ENCODE measurements at regions not wholly inside any gene's neighbourhood (a gene's known extent, or its start where the extent isn't known, plus 50 kb on each side); places are given as distances from the start of the nearest gene placed in this dataset.
"Not testable (repeated sequence)": the region's sequence is repeated elsewhere in the genome, so short reads cannot be mapped to it uniquely, and the experiment has no call there.

- no peak for ATAC-seq
- H3K27me3 Mint-ChIP-seq: peaks cover 44% of the 10 kb centered on the region
- no peak for DNase-seq
Measured at GRCh38 chr10:117468665-117469064, 73.9 kb upstream of the EMX2 start.

GRCh38 chr10:117464176-117464575, 78.4 kb upstream of the EMX2 start:
- H3K27ac Mint-ChIP-seq: no peak overlapping the region
- H3K27me3 Mint-ChIP-seq: peaks cover 27% of the 10 kb centered on the region
- no peaks in the 10 kb centered on the region for H3K9me3 ChIP-seq (ENCODE audit: control insufficient read depth, low read length, poor library complexity, severe bottlenecking)
- no peaks in the 10 kb centered on the region for H3K36me3 Mint-ChIP-seq (ENCODE audit: low read depth)
- DNase-seq (no peak), ATAC-seq (no peak)
- H3K4me1 Mint-ChIP-seq: no peaks in the 10 kb centered on the region
- no peak overlapping the region for H3K4me3 Mint-ChIP-seq

More at GRCh38 chr10:117468665-117469064, 73.9 kb upstream of the EMX2 start:
- no peaks in the 10 kb centered on the region for H3K9me3 ChIP-seq (ENCODE audit: control insufficient read depth, low read length, poor library complexity, severe bottlenecking)
- Mint-ChIP-seq H3K4me1 (no peaks in the 10 kb centered on the region), H3K4me3 (no peak overlapping the region), H3K27ac (no peak overlapping the region), H3K36me3 (ENCODE audit: low read depth) (no peaks in the 10 kb centered on the region)

DNA sequence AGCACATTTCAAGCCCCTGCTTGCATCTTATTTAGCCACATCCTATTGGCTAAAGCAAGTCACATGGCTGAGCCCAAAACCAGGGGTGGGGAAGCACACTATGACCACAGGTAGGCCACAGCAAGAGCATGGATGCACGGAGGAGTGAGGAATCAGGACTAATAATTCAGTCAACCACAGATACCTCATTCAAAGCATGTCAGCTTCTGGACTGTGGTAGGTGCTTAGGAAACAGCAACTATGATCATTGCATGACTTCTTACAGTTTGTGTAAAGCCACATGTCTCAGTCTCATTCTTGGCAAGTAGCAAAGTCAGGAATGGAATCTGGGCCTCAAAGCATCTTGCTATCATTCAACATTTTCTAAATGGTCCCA, 79.0 kb upstream of the EMX2 start:
- DNase-seq (no peak), ATAC-seq (no peak)
- Mint-ChIP-seq H3K27me3 (peaks cover 34% of the 10 kb centered on the region), H3K4me3 (no peak overlapping the region), H3K27ac (no peak overlapping the region), H3K36me3 (ENCODE audit: low read depth) (no peaks in the 10 kb centered on the region), H3K4me1 (no peaks in the 10 kb centered on the region)
- H3K9me3 ChIP-seq (ENCODE audit: control insufficient read depth, low read length, poor library complexity, severe bottlenecking): no peaks in the 10 kb centered on the region

GRCh38 chr10:117462816-117463544, 79.6 kb upstream of the EMX2 start:
- DNase-seq: no peak
- Mint-ChIP-seq H3K27ac (no peak overlapping the region), H3K4me1 (no peaks in the 10 kb centered on the region), H3K27me3 (peaks cover 38% of the 10 kb centered on the region), H3K4me3 (no peak overlapping the region), H3K36me3 (ENCODE audit: low read depth) (no peaks in the 10 kb centered on the region)
- no peak for ATAC-seq
- no peaks in the 10 kb centered on the region for H3K9me3 ChIP-seq (ENCODE audit: control insufficient read depth, low read length, poor library complexity, severe bottlenecking)

DNA sequence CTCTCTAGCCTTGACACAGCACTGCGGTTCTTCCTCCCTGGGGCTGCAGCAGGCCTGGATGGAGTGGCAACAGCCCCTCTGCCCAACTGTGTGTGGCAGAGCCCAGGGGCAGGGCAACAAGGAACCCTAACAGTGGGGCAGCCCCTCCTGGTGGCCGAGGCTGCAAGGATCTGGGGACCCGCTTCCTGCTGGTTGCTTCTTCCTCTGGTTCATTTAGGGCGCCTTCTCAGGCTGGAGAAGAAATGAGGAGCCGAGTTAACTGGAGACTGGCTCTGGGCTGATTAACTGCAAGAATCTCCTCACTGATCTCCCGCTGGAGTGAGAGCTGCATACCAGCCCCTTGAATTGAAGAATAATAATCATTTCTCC, 80.1 kb upstream of the EMX2 start:
- DNase-seq: no peak

GRCh38 chr10:117461766-117462423, 80.7 kb upstream of the EMX2 start:
- DNase-seq: no peak
- H3K4me1 Mint-ChIP-seq: peaks cover 2% of the 10 kb centered on the region
- peaks cover 47% of the 10 kb centered on the region for H3K27me3 Mint-ChIP-seq
- H3K9me3 ChIP-seq (ENCODE audit: control insufficient read depth, low read length, poor library complexity, severe bottlenecking): no peaks in the 10 kb centered on the region
- H3K36me3 Mint-ChIP-seq (ENCODE audit: low read depth): peaks cover under 1% of the 10 kb centered on the region
- no peak overlapping the region for H3K27ac Mint-ChIP-seq
- no peak overlapping the region for H3K4me3 Mint-ChIP-seq
- no peak for ATAC-seq

More for the DNA sequence above, 80.1 kb upstream of the EMX2 start:
- H3K9me3 ChIP-seq (ENCODE audit: control insufficient read depth, low read length, poor library complexity, severe bottlenecking): no peaks in the 10 kb centered on the region
- Mint-ChIP-seq H3K36me3 (ENCODE audit: low read depth) (no peaks in the 10 kb centered on the region), H3K27me3 (peaks cover 42% of the 10 kb centered on the region), H3K4me1 (peaks cover 1% of the 10 kb centered on the region), H3K4me3 (no peak overlapping the region), H3K27ac (no peak overlapping the region)
- ATAC-seq: no peak

GRCh38 chr10:117460846-117461765, 81.4 kb upstream of the EMX2 start:
- Mint-ChIP-seq H3K4me3 (no peak overlapping the region), H3K36me3 (ENCODE audit: low read depth) (peaks cover 3% of the 10 kb centered on the region), H3K27ac (no peak overlapping the region), H3K4me1 (peaks cover 2% of the 10 kb centered on the region), H3K27me3 (peaks cover 48% of the 10 kb centered on the region)
- H3K9me3 ChIP-seq (ENCODE audit: control insufficient read depth, low read length, poor library complexity, severe bottlenecking): no peaks in the 10 kb centered on the region
- ATAC-seq (no peak), DNase-seq (no peak)

GRCh38 chr10:117458571-117458970, 83.3 kb upstream of the PDZD8 start:
- H3K27ac Mint-ChIP-seq: no peak overlapping the region
- peaks cover 2% of the 10 kb centered on the region for H3K4me1 Mint-ChIP-seq
- H3K9me3 ChIP-seq (ENCODE audit: control insufficient read depth, low read length, poor library complexity, severe bottlenecking): no peaks in the 10 kb centered on the region
- no peak overlapping the region for H3K4me3 Mint-ChIP-seq
- DNase-seq: no peak
- H3K27me3 Mint-ChIP-seq: peaks cover 56% of the 10 kb centered on the region
- peaks cover 3% of the 10 kb centered on the region for H3K36me3 Mint-ChIP-seq (ENCODE audit: low read depth)
- ATAC-seq: no peak

DNA sequence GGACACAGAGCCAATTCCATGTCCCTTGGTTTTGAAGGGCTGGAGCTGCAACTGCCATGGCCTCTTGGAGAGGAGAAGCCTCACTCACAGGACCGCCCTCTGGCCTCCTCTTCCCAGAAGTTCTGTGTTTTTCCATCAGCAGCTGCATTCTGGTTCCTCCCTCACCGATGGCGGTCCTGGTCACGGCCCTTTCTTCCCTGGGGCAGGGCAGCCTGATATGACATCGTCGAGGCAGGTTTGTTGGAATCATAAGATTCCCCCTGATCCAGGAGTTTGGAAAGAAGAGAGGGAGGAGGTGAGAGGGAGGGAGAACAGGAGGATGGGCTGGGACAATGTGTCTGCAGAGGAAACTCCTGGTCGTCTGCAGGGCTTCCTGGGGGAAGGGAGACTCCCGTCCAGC, 82.7 kb upstream of the PDZD8 start:
- Mint-ChIP-seq H3K27me3 (peaks cover 56% of the 10 kb centered on the region), H3K4me1 (peaks cover 2% of the 10 kb centered on the region), H3K36me3 (ENCODE audit: low read depth) (peaks cover 3% of the 10 kb centered on the region)

GRCh38 chr10:117457071-117457810, 82.0 kb upstream of the PDZD8 start:
- Mint-ChIP-seq H3K27ac (no peak overlapping the region), H3K27me3 (peaks cover 50% of the 10 kb centered on the region), H3K4me1 (peaks cover 2% of the 10 kb centered on the region), H3K36me3 (ENCODE audit: low read depth) (peaks cover 3% of the 10 kb centered on the region), H3K4me3 (no peak overlapping the region)
- no peak for DNase-seq
- H3K9me3 ChIP-seq (ENCODE audit: control insufficient read depth, low read length, poor library complexity, severe bottlenecking): no peaks in the 10 kb centered on the region
- no peak for ATAC-seq

More for the DNA sequence above, 82.7 kb upstream of the PDZD8 start:
- H3K9me3 ChIP-seq (ENCODE audit: control insufficient read depth, low read length, poor library complexity, severe bottlenecking): no peaks in the 10 kb centered on the region
- no peak for ATAC-seq
- Mint-ChIP-seq H3K4me3 (no peak overlapping the region), H3K27ac (no peak overlapping the region)
- no peak for DNase-seq

GRCh38 chr10:117455346-117455745, 80.1 kb upstream of the PDZD8 start:
- DNase-seq (no peak), ATAC-seq (no peak)
- Mint-ChIP-seq H3K27ac (no peak overlapping the region), H3K4me1 (peaks cover 2% of the 10 kb centered on the region), H3K4me3 (no peak overlapping the region), H3K36me3 (ENCODE audit: low read depth) (peaks cover 3% of the 10 kb centered on the region), H3K27me3 (peaks cover 40% of the 10 kb centered on the region)
- H3K9me3 ChIP-seq (ENCODE audit: control insufficient read depth, low read length, poor library complexity, severe bottlenecking): no peaks in the 10 kb centered on the region

- Mint-ChIP-seq H3K4me1 (peaks cover 2% of the 10 kb centered on the region), H3K36me3 (ENCODE audit: low read depth) (peaks cover 3% of the 10 kb centered on the region), H3K27ac (no peak overlapping the region), H3K4me3 (no peak overlapping the region), H3K27me3 (peaks cover 40% of the 10 kb centered on the region)
- ATAC-seq (no peak), DNase-seq (no peak)
- H3K9me3 ChIP-seq (ENCODE audit: control insufficient read depth, low read length, poor library complexity, severe bottlenecking): no peaks in the 10 kb centered on the region
Measured at GRCh38 chr10:117454502-117454901, 79.3 kb upstream of the PDZD8 start.

- H3K4me3 Mint-ChIP-seq; H3K27ac Mint-ChIP-seq; DNase-seq; H3K9me3 ChIP-seq (ENCODE audit: control insufficient read depth, low read length, poor library complexity, severe bottlenecking); H3K4me1 Mint-ChIP-seq; H3K36me3 Mint-ChIP-seq (ENCODE audit: low read depth); ATAC-seq: not testable (repeated sequence)
- H3K27me3 Mint-ChIP-seq: peaks cover 31% of the 10 kb centered on the region
Measured at GRCh38 chr10:117453484-117453883, 78.2 kb upstream of the PDZD8 start.
